HG03354 (cell line): ENCODE measurements at regions not wholly inside any gene's neighbourhood (a gene's known extent, or its start where the extent isn't known, plus 50 kb on each side); places are given as distances from the start of the nearest gene placed in this dataset.
"Not testable (repeated sequence)": the region's sequence is repeated elsewhere in the genome, so short reads cannot be mapped to it uniquely, and the experiment has no call there.

Experiments
- ATAC-seq: cut with Tn5 transposase; IDR thresholded peaks from one replicate; pipeline ENCODE4 v1.9.1; 2021; ENCODE audit warnings: mild to moderate bottlenecking; ENCODE audit not compliant: unreplicated experiment, poor library complexity, severe bottlenecking

- no peak for ATAC-seq
Observed at GRCh38 chr21:15620892-15621291, 108.9 kb upstream of the USP25 start.

- no peak for ATAC-seq
Observed at GRCh38 chr21:15624646-15625045, 105.1 kb upstream of the USP25 start.

GRCh38 chr21:15625363-15625762, 104.4 kb upstream of the USP25 start:
- no peak for ATAC-seq

- ATAC-seq, result no peak
Observed at GRCh38 chr21:15626031-15626430, 103.8 kb upstream of the USP25 start.

GRCh38 chr21:15627011-15627410, 102.8 kb upstream of the USP25 start:
- ATAC-seq, result no peak

- no peak for ATAC-seq
Observed at GRCh38 chr21:15627823-15628222, 102.0 kb upstream of the USP25 start.

GRCh38 chr21:15631342-15631741, 98.4 kb upstream of the USP25 start:
- no peak for ATAC-seq

- ATAC-seq, result not testable (repeated sequence)
Observed at GRCh38 chr21:15634541-15634940, 95.2 kb upstream of the USP25 start.

- no peak for ATAC-seq
Observed at GRCh38 chr21:15638856-15639549, 90.8 kb upstream of the USP25 start.

- ATAC-seq, result not testable (repeated sequence)
Observed at GRCh38 chr21:15640113-15640512, 89.7 kb upstream of the USP25 start.

- ATAC-seq, result no peak
Observed at GRCh38 chr21:15644489-15644888, 85.3 kb upstream of the USP25 start.

GRCh38 chr21:15645830-15646229, 84.0 kb upstream of the USP25 start:
- no peak for ATAC-seq

GRCh38 chr21:15650735-15651134, 79.0 kb upstream of the USP25 start:
- no peak for ATAC-seq

- ATAC-seq, result no peak
Observed at GRCh38 chr21:15651172-15651571, 78.6 kb upstream of the USP25 start.

- ATAC-seq, result no peak
Observed at GRCh38 chr21:15653710-15654109, 76.1 kb upstream of the USP25 start.

GRCh38 chr21:15654171-15654570, 75.6 kb upstream of the USP25 start:
- no peak for ATAC-seq

GRCh38 chr21:15659753-15660422, 69.9 kb upstream of the USP25 start:
- no peak for ATAC-seq

GRCh38 chr21:15660423-15660804, 69.4 kb upstream of the USP25 start:
- no peak for ATAC-seq

- no peak for ATAC-seq
Observed at GRCh38 chr21:15667010-15667409, 62.8 kb upstream of the USP25 start.

- no peak for ATAC-seq
Observed at GRCh38 chr21:15667819-15668218, 62.0 kb upstream of the USP25 start.

GRCh38 chr21:15669247-15669646, 60.5 kb upstream of the USP25 start:
- no peak for ATAC-seq

GRCh38 chr21:15671188-15671587, 58.6 kb upstream of the USP25 start:
- peak; percentile 54 for ATAC-seq
